ENCODE measurements at regions not wholly inside any gene's neighbourhood (a gene's known extent, or its start where the extent isn't known, plus 50 kb on each side); places are given as distances from the start of the nearest gene placed in this dataset.

DNA sequence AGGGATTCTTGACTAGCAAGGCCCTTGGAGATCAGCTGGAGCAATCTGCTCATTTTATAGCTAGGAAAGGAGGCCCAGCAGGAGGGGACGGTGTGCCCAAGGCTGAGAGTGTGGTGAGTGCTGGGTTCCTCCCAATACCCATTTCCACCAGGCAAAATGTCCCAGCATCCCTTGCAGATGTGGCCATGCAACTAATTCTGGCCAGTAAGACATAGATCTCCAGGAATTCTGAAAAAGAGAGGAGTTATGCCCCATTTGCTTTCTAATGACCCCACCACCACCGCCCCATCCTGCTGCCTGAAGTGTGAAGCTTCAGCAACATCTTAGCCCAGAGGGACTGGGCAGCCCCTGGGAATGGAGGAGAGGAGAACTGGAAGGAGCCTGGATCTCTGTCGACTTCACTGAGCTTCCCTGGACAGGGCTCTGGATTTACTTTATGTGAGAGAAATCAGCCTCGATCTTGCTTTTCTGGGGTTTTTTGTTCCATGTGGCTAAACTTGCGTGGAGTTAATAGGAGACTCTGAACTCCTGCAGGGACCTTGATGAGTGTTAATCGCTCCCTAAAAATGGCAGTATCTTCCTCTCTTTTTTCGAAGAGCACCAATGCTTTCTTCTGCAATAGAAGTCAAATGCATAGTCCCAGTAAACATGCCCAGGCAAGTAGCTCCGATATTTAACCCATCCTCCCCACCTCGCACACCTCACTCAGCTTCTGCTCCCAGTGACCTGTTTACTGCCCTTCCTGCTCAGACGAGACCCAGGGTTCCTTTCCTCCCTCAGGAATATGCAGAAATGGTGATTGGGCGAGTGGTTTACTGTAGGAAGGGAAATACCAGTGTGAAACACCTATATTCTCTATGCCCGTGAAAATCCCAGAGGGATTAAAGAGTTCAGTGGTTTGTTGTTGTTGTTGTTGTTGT is 127.5 kb upstream of the GPR26 start:
- no peak for DNase-seq

DNA sequence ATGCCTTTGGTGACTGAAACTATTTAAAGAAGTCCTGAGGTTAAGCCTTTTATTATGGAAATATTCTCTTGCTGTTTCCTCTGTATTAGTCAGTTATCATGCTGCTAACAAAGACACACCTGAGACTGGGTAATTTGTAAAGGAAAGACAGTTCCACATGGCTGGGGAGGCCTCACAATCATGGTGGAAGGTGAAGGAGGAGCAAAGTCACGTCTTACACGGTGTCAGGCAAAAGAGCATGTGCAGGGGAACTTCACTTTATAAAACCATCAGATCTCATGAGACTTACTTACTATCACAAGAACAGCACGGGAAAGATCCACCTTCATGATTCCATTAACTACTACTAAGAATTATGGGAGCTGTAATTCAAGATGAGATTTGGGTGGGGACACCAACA is 121.2 kb upstream of the GPR26 start:
- no peak for DNase-seq

DNA sequence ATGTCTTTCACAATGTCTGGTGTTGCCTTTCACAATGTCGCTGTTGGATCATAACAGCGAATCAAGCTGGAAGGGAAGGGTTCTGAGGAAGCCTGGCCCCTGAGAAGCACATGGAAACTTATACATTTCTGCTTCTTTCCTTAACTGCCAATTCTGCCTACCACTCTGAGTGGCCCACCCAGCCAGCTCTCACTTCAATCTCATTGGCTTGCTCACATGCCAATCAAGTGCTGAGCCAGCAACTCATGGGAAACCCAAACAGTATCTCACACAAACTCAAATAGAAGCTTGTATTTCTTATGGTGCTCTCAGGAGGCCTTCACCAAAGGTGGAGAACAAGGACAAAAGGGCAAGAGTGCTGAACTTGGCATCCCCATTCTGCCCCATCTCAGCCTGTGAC is 117.4 kb upstream of the GPR26 start:
- DNase-seq = no peak

DNA sequence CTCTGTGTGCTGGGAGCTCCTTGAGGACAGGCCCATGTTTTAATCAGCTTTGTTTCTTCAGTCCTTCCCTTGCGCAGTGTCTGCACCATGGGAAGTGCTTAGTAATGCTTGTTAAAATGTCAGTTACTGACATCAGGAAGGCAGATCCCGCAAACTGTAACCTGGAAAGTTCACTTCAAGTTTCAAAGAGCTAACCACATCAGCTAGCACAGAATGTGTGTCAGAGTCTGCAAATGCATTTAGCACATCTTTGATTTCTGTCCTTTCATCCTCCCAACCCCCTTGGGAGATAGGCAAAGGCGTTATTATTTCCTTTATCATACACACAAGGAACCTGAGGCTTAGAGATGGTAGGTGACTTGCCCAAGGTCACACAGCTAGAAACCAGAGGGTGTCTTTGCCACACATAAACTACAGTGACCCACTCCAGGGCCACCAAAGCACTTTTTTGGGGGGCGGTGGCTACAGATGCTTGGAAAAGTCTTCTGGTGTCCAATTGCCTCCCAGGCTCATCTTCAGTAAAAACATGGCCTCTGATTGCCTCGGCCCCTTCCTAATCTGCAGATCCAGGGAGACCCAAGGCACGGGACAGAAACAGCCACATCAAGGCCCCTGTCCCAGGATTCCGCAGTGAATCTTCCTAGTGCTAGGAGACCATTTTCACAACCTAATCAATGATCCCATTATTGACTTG is 116.2 kb upstream of the GPR26 start:
- DNase-seq = no peak

DNA sequence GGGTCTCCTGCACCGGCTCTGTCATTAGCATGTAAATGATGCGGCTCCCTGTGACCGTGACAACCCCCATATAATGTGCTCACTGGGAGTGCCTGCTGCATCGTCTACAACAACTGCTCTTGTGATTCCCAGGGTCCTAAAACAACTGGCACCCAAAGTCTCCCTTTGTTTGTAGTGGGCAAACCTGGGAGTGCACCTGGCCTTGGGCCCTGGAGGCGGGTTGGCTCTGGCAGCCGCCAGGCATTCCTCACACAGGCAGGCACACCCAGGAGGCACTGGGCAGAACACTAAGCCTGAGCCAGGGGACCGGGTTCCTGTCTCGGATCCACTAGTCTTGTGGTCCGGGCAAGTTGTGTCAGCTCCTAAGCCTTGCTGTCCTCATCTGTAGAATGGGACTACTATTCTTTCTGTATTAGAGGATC is 115.5 kb upstream of the GPR26 start:
- DNase-seq = no peak

DNA sequence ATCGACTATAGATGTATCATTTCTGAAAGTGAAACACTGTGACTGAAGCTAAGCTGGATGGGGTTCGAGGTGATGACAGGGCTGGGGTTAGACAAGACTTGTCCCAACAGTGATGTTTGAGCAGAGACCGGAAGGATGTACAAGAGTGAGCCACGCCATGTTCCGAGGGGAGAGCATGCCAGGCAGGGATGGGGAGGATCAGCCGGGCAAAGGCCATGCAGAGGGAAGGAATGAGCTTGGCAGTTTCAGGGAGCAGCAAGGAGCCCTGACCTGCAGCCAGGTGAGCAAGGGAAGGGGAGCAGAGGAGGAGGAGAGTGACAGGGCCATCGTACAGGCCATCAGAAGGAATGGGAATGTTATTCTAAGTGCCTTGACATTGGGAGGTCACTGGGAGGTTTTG is 114.9 kb upstream of the GPR26 start:
- DNase-seq = no peak

DNA sequence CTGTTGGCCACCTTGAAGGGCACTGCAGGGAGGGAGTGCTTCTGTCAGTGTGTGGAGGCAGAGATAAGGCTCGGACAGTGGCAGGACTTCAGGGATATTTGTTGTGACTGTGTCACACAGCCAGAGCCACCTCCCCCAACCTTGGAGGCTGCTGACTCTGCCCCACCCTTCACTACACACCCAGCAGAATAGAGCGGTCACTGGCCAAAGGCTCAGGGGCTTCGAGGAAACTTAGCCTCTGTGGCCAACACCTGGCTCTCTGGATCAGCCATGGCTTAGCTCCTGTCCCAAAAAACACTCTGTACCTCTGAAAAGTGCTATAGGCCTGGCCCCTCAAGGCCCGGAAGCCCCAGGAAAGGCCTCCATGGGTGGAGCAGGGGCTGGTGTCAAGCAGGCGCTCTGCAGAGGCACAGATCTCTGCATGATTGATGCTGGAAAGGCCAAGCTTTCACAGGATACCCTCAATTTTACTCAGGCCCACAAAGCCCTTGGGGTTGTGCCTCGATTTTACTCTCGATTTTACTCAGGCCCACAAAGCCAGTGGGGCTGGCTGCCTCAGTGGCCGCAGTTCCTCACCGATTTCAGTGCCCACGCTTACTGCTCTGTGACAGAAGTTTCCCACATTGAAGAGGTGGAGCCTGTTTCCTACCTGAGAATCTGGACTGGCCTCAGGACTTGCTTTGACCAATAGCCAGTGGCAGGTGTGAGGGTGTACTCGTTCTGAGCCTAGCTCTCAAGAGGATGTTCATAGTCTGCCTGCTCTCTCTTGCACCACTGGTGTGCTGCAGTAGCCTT is 113.2 kb upstream of the GPR26 start:
- DNase-seq = no peak

DNA sequence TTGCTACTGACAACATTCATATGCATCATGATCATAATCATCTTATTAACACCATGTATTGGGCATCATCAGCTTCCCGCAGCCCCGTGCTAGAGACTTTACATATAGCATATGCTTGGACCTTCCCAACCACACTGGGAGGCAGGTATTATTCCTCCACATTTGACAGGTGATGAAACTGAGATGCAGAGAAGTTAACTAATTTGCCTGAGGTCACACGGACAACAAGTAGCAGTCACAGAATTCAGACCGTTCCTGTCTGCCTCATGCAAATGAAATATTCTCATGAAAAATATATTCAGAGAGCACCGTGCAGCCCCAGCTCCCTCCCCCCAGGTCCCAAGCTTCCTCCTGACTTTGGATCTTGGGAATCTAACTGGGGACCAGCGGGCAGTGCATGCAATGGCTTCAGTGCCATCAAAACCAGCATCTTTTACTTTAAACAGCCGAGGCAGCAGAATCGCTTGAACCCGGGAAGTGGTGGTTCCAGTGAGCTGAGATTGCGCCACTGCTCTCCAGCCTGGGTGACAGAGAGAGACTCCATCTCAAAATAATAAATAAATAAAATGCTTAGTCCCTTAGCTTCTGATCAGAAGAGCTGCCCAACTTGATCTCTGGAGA is 112.2 kb upstream of the GPR26 start:
- no peak for DNase-seq

DNA sequence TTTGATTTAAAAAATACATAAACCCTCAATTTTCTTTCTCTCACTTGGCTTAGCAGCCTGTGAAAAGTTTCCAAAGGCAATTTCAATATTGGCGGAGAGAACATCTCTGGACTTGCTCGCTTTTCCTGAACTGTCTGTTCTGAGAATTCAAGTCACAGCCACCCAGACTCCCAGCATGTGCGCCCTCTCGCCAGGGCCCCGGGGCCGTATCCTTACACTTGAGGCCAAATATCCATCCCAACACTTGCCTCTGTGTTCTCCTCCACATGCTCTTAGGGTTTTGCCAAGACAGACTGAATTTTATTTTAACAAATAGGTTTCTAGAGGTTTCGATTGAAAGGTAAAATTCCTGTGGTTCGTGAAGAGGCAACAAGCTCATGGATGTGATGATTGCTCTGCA is 111.5 kb upstream of the GPR26 start:
- DNase-seq = no peak

DNA sequence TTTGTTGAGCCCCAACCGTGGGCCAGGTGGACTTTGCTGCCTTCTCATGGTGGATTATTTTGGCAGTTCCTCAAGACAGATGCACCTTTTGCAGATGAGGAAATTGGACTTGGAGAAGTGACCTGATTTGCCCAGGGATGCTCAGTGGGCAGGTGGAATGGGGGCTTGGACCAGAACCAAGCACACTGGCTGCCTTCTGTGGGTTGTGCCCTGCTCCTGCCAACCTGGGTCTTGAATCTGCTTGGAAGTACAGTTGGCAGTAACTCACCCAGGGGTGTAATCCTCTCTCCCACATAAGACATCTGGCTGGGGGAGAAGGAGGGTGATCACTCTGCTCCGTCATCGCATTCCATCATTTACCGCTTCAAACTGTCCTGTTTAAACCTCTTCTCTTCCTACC is 110.5 kb upstream of the GPR26 start:
- no peak for DNase-seq

DNA sequence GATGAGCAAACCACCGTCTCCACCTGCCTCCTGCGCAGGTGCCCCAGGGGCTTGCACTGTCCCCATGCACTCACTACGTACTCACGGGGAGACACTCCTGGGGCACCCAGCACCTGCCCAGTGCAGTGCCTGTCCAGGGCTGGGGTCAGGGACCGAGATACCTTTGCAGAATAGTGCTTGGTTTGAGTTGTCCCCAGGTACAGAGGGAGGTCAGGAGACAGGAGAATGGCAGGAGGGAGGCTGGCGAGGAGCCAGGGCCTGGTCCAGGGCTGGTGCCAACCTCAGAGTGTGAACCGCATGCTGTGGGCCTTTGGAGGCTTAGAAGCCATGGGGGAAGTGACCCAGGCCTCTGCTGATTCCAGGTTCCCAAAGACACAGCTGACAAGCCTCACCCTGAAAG is 110.1 kb upstream of the GPR26 start:
- DNase-seq = no peak

DNA sequence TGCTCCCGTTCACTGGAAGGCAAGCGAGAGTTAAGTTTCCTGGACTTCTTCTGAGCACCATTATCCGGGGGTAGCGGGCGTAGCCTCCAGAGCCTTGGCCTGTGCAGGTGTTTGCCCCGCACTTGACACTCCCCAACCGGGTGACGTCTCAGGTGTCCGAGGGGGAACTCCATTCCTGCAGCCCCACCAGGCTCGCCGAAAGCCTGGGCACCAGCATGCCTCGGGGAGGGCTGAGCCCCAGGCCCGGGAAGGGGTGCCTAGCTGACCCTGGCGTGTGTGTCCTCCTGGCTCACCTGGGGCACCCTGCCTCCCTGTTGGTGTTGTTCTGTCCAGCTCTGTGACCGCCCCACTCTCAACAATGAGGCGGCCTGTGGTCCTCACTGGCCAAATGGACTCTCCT is 109.4 kb upstream of the GPR26 start:
- no peak for DNase-seq

DNA sequence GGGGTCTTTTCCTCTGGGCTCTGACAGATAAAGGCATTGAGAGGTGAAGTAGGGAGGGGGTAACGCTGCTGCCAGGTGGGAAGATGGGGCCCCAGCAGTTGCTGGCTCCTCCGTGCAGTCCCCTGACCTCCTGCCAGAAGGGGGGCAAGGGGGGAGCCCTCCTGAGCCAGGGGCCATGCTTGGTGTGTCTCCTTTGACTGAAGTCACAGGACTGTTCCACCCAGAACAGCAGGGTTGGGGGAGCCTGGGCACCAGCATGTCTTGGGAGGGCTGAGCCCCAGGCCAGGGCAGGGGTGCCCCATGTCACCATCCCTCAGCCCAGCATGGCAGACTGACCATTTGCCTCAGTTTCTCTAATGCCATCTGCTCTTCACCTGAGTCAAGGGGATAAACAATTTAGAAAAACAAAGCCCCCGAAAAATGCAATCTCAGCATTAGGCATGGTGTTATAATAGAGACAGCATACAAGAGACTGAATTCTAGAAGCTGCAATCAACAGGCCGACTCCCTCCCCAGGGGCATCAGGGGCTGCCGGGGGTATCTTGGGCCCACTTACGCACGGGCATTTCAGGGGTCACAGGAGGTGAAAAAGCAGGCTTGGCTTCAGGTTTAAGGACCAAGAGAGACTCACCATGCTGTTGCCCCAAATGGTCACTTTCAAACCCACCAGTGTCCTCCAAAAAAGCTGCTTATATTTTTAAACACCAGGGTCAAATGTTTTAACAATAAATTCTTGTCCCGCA is 108.6 kb upstream of the GPR26 start:
- DNase-seq = no peak

DNA sequence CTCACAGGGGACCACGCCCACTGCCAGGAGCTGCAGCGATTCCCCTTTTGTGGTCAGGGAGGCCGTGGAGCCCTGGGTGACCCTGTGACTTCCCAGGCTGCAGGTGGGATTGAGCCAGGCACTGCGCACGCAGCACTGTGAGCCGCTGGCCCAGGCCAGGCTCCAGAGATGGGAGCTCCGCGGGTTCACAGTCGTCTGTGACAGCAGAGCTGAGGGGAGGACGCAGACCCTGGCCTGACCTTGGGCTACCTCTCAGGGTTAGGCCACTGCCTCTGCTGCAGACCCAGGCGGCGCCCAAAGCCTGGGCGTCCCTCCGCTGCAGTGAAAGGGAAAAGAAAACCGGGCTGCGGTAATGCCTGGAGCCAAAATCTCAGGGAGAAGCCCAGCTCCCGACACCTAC is 107.5 kb upstream of the GPR26 start:
- no peak for DNase-seq

DNA sequence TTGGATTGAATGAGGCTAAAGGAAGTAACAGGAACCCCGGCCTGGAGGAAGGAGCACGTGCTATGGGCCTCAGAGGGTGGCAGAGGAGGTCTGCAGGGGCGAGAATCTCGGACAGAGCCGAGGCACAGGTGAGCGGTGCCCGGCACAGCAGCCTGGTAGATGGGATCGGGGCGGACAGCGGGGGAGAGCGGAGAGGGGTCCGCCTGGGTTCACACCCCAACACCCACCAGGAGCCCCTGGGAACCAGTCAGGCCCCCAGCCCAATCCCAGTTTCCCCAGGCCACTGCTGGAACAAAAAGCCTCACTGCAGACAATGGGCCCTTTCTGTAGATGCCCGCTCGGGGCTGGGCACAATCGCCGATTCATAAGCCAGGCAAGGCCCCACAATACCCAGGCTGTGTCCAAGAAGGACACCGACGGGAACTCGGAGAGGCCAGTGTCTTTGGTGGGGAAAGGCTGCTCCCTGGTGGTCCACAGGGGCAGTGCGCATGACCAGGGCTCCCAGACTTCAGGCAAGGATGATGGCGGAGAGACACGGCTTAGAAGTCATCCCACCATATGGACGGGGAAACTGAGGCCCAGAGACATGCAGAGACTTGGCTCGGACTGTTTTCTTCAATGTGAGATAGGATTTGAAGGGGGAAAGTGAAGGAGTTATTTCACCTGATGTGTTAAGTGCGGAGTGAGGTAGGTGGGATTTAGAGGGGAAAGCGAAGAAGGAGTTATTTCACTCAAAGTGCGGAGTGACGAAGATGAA is 106.9 kb upstream of the GPR26 start:
- DNase-seq = peak; percentile 64

DNA sequence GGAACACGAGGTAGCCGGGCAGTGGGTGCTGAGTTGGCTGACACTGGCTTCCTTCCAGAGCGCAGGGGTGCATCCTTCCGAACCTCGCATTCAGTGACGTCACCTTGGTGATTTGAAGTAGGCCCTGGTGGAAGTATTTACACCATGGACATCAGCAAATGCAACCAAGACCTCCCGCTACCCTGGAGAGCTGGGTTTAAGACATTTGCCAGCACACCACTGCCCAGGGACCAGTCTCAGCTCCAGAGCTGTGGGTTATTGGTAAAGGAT is 106.4 kb upstream of the GPR26 start:
- DNase-seq = no peak

DNA sequence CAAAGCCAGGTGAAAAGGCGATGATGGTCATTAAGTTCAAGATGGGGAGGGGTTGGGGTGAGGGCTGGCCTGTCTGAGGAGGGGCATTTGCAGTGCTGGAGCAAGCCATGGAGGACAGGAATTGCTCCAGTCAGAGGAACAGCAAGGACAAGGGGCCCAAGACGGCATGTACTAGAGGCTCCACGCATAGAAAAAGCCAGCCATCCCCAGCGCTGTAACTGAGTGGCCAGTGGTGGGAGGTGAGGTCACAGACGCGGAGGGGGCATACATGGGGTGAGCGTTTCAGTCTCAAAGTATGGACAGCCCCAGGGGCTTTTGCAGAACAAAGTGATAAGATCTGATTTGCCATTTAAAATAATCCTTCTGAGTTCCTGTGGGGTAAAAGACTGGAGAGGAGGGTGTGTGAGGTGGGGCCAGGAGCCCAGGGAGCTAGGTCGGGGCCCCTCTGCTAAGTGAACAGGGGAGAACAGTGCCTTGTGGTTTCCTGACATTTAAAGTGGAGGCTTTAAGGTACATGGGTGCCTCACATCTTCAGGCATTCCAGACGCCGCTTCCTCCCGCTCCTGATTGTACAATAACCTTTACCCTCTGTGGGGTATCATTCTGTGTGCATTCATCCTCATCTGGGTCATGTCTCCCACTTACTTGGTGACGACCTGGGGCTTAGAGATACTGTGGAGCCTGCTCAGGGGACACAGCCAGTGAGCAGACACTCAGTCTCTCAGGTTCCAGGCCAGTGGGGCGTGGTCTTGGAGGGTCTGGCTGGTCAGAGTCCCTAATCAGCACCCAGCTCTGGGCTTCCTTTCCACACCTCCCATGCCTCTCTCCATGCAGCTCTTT is 105.6 kb upstream of the GPR26 start:
- no peak for DNase-seq

DNA sequence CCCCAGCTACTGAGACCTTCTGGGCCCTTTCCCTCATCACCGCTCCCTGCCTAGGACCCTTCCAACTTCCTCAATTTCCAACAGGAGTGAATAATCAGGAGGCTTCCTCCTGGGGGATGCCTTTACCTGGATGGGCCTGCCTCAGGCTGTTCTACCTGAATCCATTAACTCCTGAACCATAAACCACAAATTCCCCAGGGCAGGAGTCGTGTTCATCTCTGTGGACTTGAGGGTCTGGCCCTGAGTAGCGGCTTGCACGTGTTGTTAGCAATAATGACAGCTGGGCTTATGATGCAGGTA is 105.1 kb upstream of the GPR26 start:
- DNase-seq = no peak

DNA sequence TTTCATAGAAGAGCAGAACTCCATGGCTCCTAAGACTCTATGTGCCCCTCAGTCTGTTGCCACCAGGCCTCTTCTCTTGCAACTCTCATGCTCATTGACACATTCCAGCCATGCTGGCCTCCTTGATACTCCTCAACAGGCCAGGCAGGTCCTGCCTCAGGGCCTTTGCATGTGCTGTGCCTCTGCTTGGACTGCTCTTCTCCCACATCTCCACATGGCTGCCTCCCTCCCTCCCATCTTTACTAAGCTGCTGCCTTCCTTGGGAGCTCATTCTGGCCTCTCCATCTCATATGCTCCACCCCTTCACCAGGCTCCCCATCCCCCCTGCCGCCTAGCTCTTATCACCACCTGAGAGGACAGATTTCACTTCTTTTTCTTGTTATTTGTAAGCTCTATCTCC is 103.8 kb upstream of the GPR26 start:
- DNase-seq = no peak

DNA sequence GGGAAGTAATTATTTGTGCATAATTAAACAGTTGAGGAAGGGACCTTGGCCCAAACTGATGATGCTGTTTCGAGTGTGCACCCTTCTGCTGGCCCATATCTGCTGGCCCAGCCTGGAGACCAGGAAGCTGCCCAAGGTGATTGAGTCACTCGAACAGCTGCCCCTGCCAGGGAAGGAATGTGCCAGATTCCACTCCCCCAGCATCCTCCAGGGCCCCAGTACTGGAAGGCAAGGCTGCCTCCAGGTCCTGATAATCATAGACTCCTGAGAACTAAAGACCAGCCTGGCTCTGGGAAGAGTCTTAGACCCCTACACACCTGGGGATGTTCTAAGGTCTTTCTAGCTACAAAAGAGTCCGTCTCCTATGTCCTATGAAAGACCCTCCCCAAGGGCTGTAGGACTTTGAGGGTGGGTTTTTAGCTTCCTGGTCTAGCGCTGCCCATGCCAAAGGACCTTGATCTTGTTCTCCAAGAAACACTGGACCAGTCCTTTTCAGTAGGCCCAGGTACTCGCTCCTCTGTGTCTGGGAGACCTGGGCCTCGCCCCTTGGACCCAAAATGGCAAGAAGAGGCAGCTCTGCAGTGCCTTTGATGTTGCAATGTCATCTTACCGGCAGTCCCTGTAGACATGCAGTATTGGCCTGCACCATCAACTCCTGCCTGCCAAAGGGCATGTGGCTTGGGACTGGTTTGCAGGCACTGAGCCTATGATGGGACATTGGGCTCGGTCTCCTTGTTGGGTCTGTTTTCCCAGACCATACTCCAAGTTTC is 103.2 kb upstream of the GPR26 start:
- no peak for DNase-seq

DNA sequence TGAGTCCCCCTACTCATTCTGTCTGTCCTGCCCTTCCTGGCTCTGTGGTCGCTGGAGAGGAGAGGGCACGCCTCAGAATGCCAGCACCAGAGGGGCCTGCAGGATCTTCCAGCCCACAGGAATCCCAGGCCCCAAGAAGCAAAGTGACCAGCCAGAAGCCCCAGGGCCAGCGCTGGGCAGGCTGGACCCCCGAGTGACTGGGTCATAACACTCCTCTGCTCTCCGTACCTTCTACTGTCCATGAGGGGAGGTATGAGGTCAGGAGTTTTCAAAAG is 102.6 kb upstream of the GPR26 start:
- DNase-seq = no peak
